ENCODE measurements at regions not wholly inside any gene's neighbourhood (a gene's known extent, or its start where the extent isn't known, plus 50 kb on each side); places are given as distances from the start of the nearest gene placed in this dataset.

- H3K4me3 ChIP-seq (ENCODE audit: low read depth, low read length) = no peak overlapping the region
- no peak for DNase-seq (ENCODE audit: low read depth)
- TF ChIP-seq MYC (IDR thresholded peaks at IDR 0.05; ENCODE audit: low read depth, low read length) (no peak), POLR2A (IDR thresholded peaks at IDR 0.05; ENCODE audit: extremely low read depth, insufficient read length) (no peak)
- TF ChIP-seq, protein P1, sequence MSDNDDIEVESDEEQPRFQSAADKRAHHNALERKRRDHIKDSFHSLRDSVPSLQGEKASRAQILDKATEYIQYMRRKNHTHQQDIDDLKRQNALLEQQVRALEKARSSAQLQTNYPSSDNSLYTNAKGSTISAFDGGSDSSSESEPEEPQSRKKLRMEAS (IDR thresholded peaks at IDR 0.05; ENCODE audit: low read depth, low read length) = no peak
- TF ChIP-seq, protein P2, sequence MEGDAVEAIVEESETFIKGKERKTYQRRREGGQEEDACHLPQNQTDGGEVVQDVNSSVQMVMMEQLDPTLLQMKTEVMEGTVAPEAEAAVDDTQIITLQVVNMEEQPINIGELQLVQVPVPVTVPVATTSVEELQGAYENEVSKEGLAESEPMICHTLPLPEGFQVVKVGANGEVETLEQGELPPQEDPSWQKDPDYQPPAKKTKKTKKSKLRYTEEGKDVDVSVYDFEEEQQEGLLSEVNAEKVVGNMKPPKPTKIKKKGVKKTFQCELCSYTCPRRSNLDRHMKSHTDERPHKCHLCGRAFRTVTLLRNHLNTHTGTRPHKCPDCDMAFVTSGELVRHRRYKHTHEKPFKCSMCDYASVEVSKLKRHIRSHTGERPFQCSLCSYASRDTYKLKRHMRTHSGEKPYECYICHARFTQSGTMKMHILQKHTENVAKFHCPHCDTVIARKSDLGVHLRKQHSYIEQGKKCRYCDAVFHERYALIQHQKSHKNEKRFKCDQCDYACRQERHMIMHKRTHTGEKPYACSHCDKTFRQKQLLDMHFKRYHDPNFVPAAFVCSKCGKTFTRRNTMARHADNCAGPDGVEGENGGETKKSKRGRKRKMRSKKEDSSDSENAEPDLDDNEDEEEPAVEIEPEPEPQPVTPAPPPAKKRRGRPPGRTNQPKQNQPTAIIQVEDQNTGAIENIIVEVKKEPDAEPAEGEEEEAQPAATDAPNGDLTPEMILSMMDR (IDR thresholded peaks at IDR 0.05; ENCODE audit: low read depth, low read length) = no peak
Measured at GRCh38 chr2:890791-891190, 59.9 kb upstream of the SNTG2 start.

- TF ChIP-seq POLR2A (IDR thresholded peaks at IDR 0.05; ENCODE audit: extremely low read depth, insufficient read length) (no peak), MYC (IDR thresholded peaks at IDR 0.05; ENCODE audit: low read depth, low read length) (no peak)
- TF ChIP-seq, protein P1 (IDR thresholded peaks at IDR 0.05; ENCODE audit: low read depth, low read length) = no peak
- TF ChIP-seq, protein P2 (IDR thresholded peaks at IDR 0.05; ENCODE audit: low read depth, low read length) = no peak
- DNase-seq (ENCODE audit: low read depth) = no peak
Measured at GRCh38 chr2:890214-890613, 60.4 kb upstream of the SNTG2 start.

GRCh38 chr2:888906-889566 is 61.6 kb upstream of the SNTG2 start:
- DNase-seq (ENCODE audit: low read depth) = no peak
- no peak overlapping the region for H3K4me3 ChIP-seq (ENCODE audit: low read depth, low read length)
- TF ChIP-seq, protein P2 (IDR thresholded peaks at IDR 0.05; ENCODE audit: low read depth, low read length) = no peak
- TF ChIP-seq MYC (IDR thresholded peaks at IDR 0.05; ENCODE audit: low read depth, low read length) (no peak), POLR2A (IDR thresholded peaks at IDR 0.05; ENCODE audit: extremely low read depth, insufficient read length) (no peak)
- TF ChIP-seq, protein P1 (IDR thresholded peaks at IDR 0.05; ENCODE audit: low read depth, low read length) = no peak

More at GRCh38 chr2:890214-890613, 60.4 kb upstream of the SNTG2 start:
- H3K4me3 ChIP-seq (ENCODE audit: low read depth, low read length) = no peak overlapping the region

DNA sequence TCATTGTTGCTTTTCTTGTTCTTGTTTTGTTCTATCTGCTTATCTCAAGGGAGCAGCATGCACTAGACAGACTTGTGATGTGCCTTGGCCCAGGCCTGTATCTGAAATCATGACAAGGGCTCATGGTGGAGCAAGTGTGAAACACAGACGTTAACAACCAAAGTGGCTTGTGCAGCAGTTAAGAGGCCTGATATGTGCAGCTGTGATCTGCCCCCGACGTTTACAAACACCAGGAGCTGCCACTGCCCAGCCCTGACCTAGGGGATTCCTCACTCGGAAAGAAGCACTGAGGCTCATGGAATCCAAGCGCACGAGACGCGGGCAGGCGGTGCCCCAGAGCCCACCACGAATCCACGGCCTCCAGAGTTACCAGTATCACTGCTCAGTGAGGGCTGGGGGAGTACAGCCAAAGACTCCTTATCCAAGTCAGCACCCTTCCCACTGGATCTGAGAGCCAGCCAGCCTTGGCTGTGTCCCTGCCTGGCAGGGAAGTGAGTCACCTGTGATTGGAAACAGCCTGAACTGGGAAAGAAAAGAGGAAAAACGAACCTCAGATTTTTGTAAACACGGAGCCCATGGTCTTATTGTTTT is 62.3 kb upstream of the SNTG2 start:
- DNase-seq (ENCODE audit: low read depth) = no peak
- no peak overlapping the region for H3K4me3 ChIP-seq (ENCODE audit: low read depth, low read length)
- TF ChIP-seq, protein P1 (IDR thresholded peaks at IDR 0.05; ENCODE audit: low read depth, low read length) = no peak
- TF ChIP-seq, protein P2 (IDR thresholded peaks at IDR 0.05; ENCODE audit: low read depth, low read length) = no peak
- TF ChIP-seq MYC (IDR thresholded peaks at IDR 0.05; ENCODE audit: low read depth, low read length) (no peak), POLR2A (IDR thresholded peaks at IDR 0.05; ENCODE audit: extremely low read depth, insufficient read length) (no peak)

DNA sequence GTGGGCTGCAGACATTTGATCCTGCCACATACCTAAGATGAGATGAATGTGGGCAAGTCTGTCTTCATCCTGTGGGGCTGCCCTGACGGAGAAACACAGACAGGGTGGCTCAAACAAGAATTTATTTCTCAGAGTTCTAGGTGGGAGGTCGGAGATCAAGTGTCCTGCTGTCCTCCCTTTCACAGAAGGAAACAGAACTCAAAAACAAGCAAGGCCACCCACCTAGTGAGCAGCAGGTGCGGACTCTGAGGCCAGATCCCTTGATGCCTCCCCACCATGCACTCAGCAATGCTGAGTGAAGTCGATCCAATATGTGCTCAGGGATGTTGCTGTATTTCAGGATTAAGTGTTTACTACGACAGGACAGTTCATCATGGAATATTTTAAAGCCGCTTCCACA is 63.0 kb upstream of the SNTG2 start:
- DNase-seq (ENCODE audit: low read depth) = no peak
- no peak for TF ChIP-seq MYC (IDR thresholded peaks at IDR 0.05; ENCODE audit: low read depth, low read length)
- TF ChIP-seq, protein P1 (IDR thresholded peaks at IDR 0.05; ENCODE audit: low read depth, low read length) = no peak
- TF ChIP-seq POLR2A (IDR thresholded peaks at IDR 0.05; ENCODE audit: extremely low read depth, insufficient read length) = no peak
- TF ChIP-seq, protein P2 (IDR thresholded peaks at IDR 0.05; ENCODE audit: low read depth, low read length) = no peak
- H3K4me3 ChIP-seq (ENCODE audit: low read depth, low read length) = no peak overlapping the region

Measured in NB4 (cell line).